LNCaP clone FGC (cell line): ENCODE measurements at regions not wholly inside any gene's neighbourhood (a gene's known extent, or its start where the extent isn't known, plus 50 kb on each side); places are given as distances from the start of the nearest gene placed in this dataset.

Source experiments
- DNase-seq: peaks from one replicate; pipeline ENCODE4 v3.0.0-alpha.2; 2011; ENCODE audit warnings: low read depth
- H3K4me3 ChIP-seq: 2 replicates; pipeline ENCODE4 v1.5.1; 2011; ENCODE audit warnings: mild to moderate bottlenecking, low read depth, low read length, control low read depth
- CTCF ChIP-seq: IDR thresholded peaks from 2 replicates; pipeline ENCODE4 v1.5.1; 2012; ENCODE audit warnings: mild to moderate bottlenecking; ENCODE audit not compliant: control insufficient read depth, insufficient read depth; ENCODE audit errors: extremely low read depth

- no peak for DNase-seq
- no peak for TF ChIP-seq CTCF
- H3K4me3 ChIP-seq, result no peak overlapping the region
Measured at GRCh38 chr11:128407962-128408361, 179.4 kb downstream of the ETS1 start.

GRCh38 chr11:128405714-128406662, 181.4 kb downstream of the ETS1 start:
- no peak overlapping the region for H3K4me3 ChIP-seq
- no peak for DNase-seq
- TF ChIP-seq CTCF, result no peak

DNA sequence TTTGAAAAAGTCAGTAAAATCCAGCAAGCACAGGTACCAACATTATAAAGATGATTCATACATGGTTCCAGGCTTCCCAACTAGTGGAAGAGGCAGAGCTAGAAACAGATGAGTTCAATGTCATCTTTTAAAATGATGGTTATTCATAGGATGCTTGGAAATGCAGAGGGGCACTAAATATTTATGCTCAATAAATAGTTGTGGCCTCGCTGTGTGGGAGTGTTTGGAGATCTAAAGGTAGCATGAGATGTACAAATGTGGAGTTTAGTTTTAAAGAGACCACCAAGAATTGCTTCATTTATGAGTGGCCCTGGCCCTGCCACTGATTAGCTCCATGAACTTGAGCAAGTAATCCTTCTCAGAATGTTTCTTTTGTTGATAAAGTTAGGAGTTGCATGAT, 182.2 kb downstream of the ETS1 start:
- DNase-seq, result no peak
- no peak for TF ChIP-seq CTCF
- H3K4me3 ChIP-seq, result no peak overlapping the region

- no peak for TF ChIP-seq CTCF
- no peak overlapping the region for H3K4me3 ChIP-seq
- no peak for DNase-seq
Measured at GRCh38 chr11:128404437-128404836, 182.9 kb downstream of the ETS1 start.

GRCh38 chr11:128400382-128401203, 186.8 kb downstream of the ETS1 start:
- H3K4me3 ChIP-seq, result no peak overlapping the region
- no peak for DNase-seq
- no peak for TF ChIP-seq CTCF

GRCh38 chr11:128399251-128400121, 187.9 kb downstream of the ETS1 start:
- no peak overlapping the region for H3K4me3 ChIP-seq
- TF ChIP-seq CTCF, result no peak
- DNase-seq, result no peak
